DND-41 (cell line): ENCODE measurements at regions not wholly inside any gene's neighbourhood (a gene's known extent, or its start where the extent isn't known, plus 50 kb on each side); places are given as distances from the start of the nearest gene placed in this dataset.

Source experiments
- CTCF ChIP-seq: IDR thresholded peaks from 2 replicates; pipeline ENCODE4 v1.5.1; 2012; ENCODE audit warnings: borderline replicate concordance, low read length, moderate library complexity, mild to moderate bottlenecking; ENCODE audit not compliant: poor library complexity, severe bottlenecking; ENCODE audit errors: extremely low read depth
- EZH2 ChIP-seq: IDR thresholded peaks from 3 replicates; pipeline ENCODE4 v1.6.1; 2012; ENCODE audit warnings: borderline replicate concordance, low read depth, mild to moderate bottlenecking, moderate library complexity, low read length, inconsistent platforms; ENCODE audit not compliant: severe bottlenecking

DNA sequence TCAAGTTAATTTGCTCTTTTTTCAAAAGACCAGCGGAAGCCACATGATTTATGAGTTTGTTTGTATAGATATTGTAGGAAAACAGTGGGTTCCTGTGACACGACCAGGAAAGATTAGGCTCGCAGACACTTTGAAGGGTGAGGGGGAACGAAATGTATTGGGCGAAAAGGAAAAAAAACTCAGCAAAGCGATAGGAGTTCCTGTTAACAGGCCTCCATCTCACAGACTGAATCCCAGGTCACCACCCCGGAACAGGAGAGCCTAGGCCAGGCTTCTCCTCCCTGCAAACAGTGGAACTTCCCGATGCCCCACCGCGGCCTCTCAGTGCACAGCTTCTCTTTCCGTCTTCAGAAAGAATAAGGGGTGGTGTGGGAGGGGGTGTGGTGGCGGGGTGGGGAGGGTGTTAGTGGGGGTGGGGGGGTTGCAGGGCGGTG, 181.8 kb upstream of the GPRIN3 start:
- TF ChIP-seq CTCF (no peak), EZH2 (no peak)
